IMR-90 (cell line): ENCODE measurements at regions not wholly inside any gene's neighbourhood (a gene's known extent, or its start where the extent isn't known, plus 50 kb on each side); places are given as distances from the start of the nearest gene placed in this dataset.

ENCODE experiments used
- ATAC-seq: fragments of 200-7000 bp; cut with Tn5 transposase; 2 replicates; pipeline ENCODE4 v1.9.1; 2020; ENCODE audit warnings: low read depth, mild to moderate bottlenecking, moderate library complexity
- BruUV-seq: library from RNA; stranded (reverse); fragments of 400-500 nt; replicated peaks from 2 replicates; lab custom pipeline; 2021; lab: Mats Ljungman, UMichigan
- CTCF ChIA-PET: fragments of 300-600 bp; formaldehyde crosslinking; extraction: SDS; loops from one replicate; lab custom pipeline; 2021; ENCODE audit warnings: antibody characterized with exemption; lab: Yijun Ruan, JAX
- POLR2A ChIA-PET: fragments of 300-600 bp; sonication (Branson Sonifier 250); formaldehyde crosslinking; loops from one replicate; lab custom pipeline; 2022; ENCODE audit warnings: antibody characterized with exemption; ENCODE audit not compliant: unreplicated experiment; lab: Charles Lee
- DNase-seq: peaks from one replicate; pipeline ENCODE4 v3.0.0; 2013
- H2AFZ ChIP-seq: replicated peaks from 2 replicates; pipeline ENCODE3; 2013; ENCODE audit warnings: low read length, mild to moderate bottlenecking; ENCODE audit not compliant: poor library complexity
- H2AK5ac ChIP-seq: 2 replicates; pipeline ENCODE4 v1.6.1; 2013; ENCODE audit warnings: low read depth, low read length, inconsistent platforms
- H2AK9ac ChIP-seq: replicated peaks from 2 replicates; pipeline ENCODE3; 2013; ENCODE audit warnings: mild to moderate bottlenecking, low read depth, low read length, moderate library complexity; ENCODE audit not compliant: poor library complexity
- H2BK120ac ChIP-seq: 2 replicates; pipeline ENCODE4 v1.6.1; 2013; ENCODE audit warnings: low read depth, low read length, inconsistent platforms
- H2BK15ac ChIP-seq: 3 replicates; pipeline ENCODE4 v1.6.1; 2013; ENCODE audit warnings: low read depth, low read length, inconsistent platforms
- H2BK20ac ChIP-seq: 2 replicates; pipeline ENCODE4 v1.6.1; 2013; ENCODE audit warnings: low read depth, mild to moderate bottlenecking, inconsistent platforms, low read length, moderate library complexity
- H2BK5ac ChIP-seq: 2 replicates; pipeline ENCODE4 v1.6.1; 2013; ENCODE audit warnings: mild to moderate bottlenecking, low read depth, low read length, inconsistent platforms; ENCODE audit not compliant: poor library complexity, severe bottlenecking
- H3K14ac ChIP-seq: replicated peaks from 2 replicates; pipeline ENCODE4 v1.6.1; 2013; ENCODE audit warnings: low read depth, low read length, inconsistent platforms
- H3K18ac ChIP-seq: 2 replicates; pipeline ENCODE4 v1.6.1; 2013; ENCODE audit warnings: low read depth, low read length, control low read depth
- H3K23ac ChIP-seq: 2 replicates; pipeline ENCODE4 v1.6.1; 2013; ENCODE audit warnings: low read depth, low read length, inconsistent platforms
- H3K27ac ChIP-seq: 2 replicates; pipeline ENCODE4 v1.5.1; 2013; ENCODE audit warnings: mild to moderate bottlenecking, control low read depth, low read length; ENCODE audit not compliant: insufficient read depth
- H3K27me3 ChIP-seq: 2 replicates; pipeline ENCODE4 v1.6.1; 2013; ENCODE audit warnings: low read length; ENCODE audit not compliant: control insufficient read depth, insufficient read depth
- H3K36me3 ChIP-seq: 2 replicates; pipeline ENCODE4 v1.6.1; 2013; ENCODE audit warnings: low read length, mixed read lengths; ENCODE audit not compliant: control insufficient read depth, insufficient read depth
- H3K4ac ChIP-seq: 2 replicates; pipeline ENCODE4 v1.6.1; 2013; ENCODE audit warnings: low read depth, low read length, inconsistent platforms
- H3K4me1 ChIP-seq: 2 replicates; pipeline ENCODE4 v1.6.1; 2013; ENCODE audit warnings: low read length, mixed read lengths; ENCODE audit not compliant: control insufficient read depth, insufficient read depth
- H3K4me2 ChIP-seq: 2 replicates; pipeline ENCODE4 v1.6.1; 2013; ENCODE audit warnings: low read depth, mild to moderate bottlenecking, control low read depth, low read length, moderate library complexity
- H3K4me3 ChIP-seq: 2 replicates; pipeline ENCODE4 v1.5.1; 2013; ENCODE audit warnings: low read depth, mild to moderate bottlenecking, control low read depth, low read length, moderate library complexity; ENCODE audit not compliant: insufficient read depth
- H3K56ac ChIP-seq: 2 replicates; pipeline ENCODE4 v1.6.1; 2013; ENCODE audit warnings: low read length, inconsistent platforms; ENCODE audit not compliant: insufficient read depth; ENCODE audit errors: extremely low read depth
- H3K79me1 ChIP-seq, 2 experiments: 2 replicates each; pipeline ENCODE4 v1.6.1; 2013; ENCODE audit warnings: low read length in 2 of 2, inconsistent platforms in 1 of 2, low read depth in 1 of 2
- H3K9ac ChIP-seq: 2 replicates; pipeline ENCODE4 v1.6.1; 2013; ENCODE audit warnings: low read depth, low read length, control low read depth
- H3K9me1 ChIP-seq: 2 replicates; pipeline ENCODE4 v1.6.1; 2013; ENCODE audit warnings: low read length, inconsistent platforms; ENCODE audit not compliant: insufficient read depth
- H3K9me3 ChIP-seq: 2 replicates; pipeline ENCODE4 v1.6.1; 2013; ENCODE audit warnings: low read length; ENCODE audit not compliant: control insufficient read depth, insufficient read depth
- H4K20me1 ChIP-seq: 2 replicates; pipeline ENCODE4 v1.6.1; 2013; ENCODE audit warnings: low read length, inconsistent platforms; ENCODE audit not compliant: insufficient read depth
- H4K5ac ChIP-seq: 2 replicates; pipeline ENCODE4 v1.6.1; 2013; ENCODE audit warnings: mild to moderate bottlenecking, low read depth, low read length, control low read depth
- H4K8ac ChIP-seq, 2 experiments: 2 replicates each; pipeline ENCODE4 v1.6.1; 2013; ENCODE audit warnings: low read depth in 2 of 2, low read length in 2 of 2, control low read depth in 1 of 2, inconsistent platforms in 1 of 2
- H4K91ac ChIP-seq: 2 replicates; pipeline ENCODE4 v1.6.1; 2013; ENCODE audit warnings: low read depth, low read length, inconsistent platforms; ENCODE audit not compliant: insufficient read depth
- FOS ChIP-seq: fragments of 150-350 bp; IDR thresholded peaks from 2 replicates; pipeline ENCODE4 v1.6.1; 2016; ENCODE audit warnings: low read depth, low read length
- MAFK ChIP-seq: IDR thresholded peaks from 2 replicates; pipeline ENCODE4 v1.6.1; 2012; ENCODE audit warnings: low read depth, low read length, improper control_type of control experiment
- MAZ ChIP-seq: IDR thresholded peaks from 2 replicates; pipeline ENCODE4 v1.6.1; 2012; ENCODE audit warnings: low read depth, mild to moderate bottlenecking, low read length, improper control_type of control experiment, moderate library complexity, borderline replicate concordance
- MXI1 ChIP-seq: IDR thresholded peaks from 2 replicates; pipeline ENCODE4 v1.6.1; 2012; ENCODE audit warnings: low read depth, mild to moderate bottlenecking, low read length, moderate library complexity, borderline replicate concordance
- SMC3 ChIP-seq: fragments of 150-350 bp; IDR thresholded peaks from 2 replicates; pipeline ENCODE4 v1.6.1; 2016; ENCODE audit warnings: low read depth, mild to moderate bottlenecking, antibody characterized with exemption, low read length, moderate library complexity
- WGBS, 2 experiments: methylation state at CpG; one replicate each; pipeline versions ENCODE4 v1.1.5 to v1.1.7; 2013; ENCODE audit warnings: missing lambda C conversion rate in 2 of 2; ENCODE audit not compliant: insufficient read length in 1 of 2; ENCODE audit errors: extremely low coverage in 2 of 2; 5-methylcytosine and 5-hydroxymethylcytosine counted together
- dilution Hi-C: fragments of 300-500 bp; cut with HindIII; formaldehyde crosslinking; loops from one replicate; pipeline ENCODE4 v1.14.3; 2018; ENCODE audit warnings: low sequenced_read_pairs; ENCODE audit not compliant: unreplicated experiment
- in situ Hi-C: fragments of 300-500 bp; cut with MboI; formaldehyde crosslinking; loops from 3 replicates; pipeline ENCODE4 v1.14.3; 2019; ENCODE audit warnings: low sequenced_read_pairs, inconsistent platforms, mixed read lengths
- intact Hi-C: fragments of 100-400 bp; cut with micrococcal nuclease; formaldehyde crosslinking; loops from 2 replicates; pipeline ENCODE4 v1.10.0; 2022

GRCh38 chr22:22098457-22099193, 116.0 kb upstream of the TOP3B start:
- no peak overlapping the region; the same call in 1 of the 2 replicates for H4K91ac ChIP-seq
- peaks cover 12% of the 10 kb centered on the region for H3K4me1 ChIP-seq
- no TSS peak for BruUV-seq
- no peaks in the 10 kb centered on the region for H3K79me1 ChIP-seq
- H4K20me1 ChIP-seq, result no peaks in the 10 kb centered on the region
- H4K5ac ChIP-seq, result no peak overlapping the region
- ChIA-PET POLR2A (no interaction called here), CTCF (no interaction called here)
- no peaks in the 10 kb centered on the region for H3K27me3 ChIP-seq
- H3K4ac ChIP-seq, result no peak overlapping the region
- H2BK120ac ChIP-seq, result peak overlapping the region; percentile 10; the same call in 1 of the 2 replicates
- no peak overlapping the region for H3K23ac ChIP-seq
- H3K9me1 ChIP-seq, result peaks cover 8% of the 10 kb centered on the region
- no peak for TF ChIP-seq MXI1
- no peak for TF ChIP-seq MAFK
- TF ChIP-seq FOS, result no peak
- TF ChIP-seq SMC3, result no peak
- no peak for TF ChIP-seq MAZ
- no peak overlapping the region for H2BK15ac ChIP-seq
- no peak overlapping the region for H3K4me2 ChIP-seq
- dilution Hi-C loops, result no loop called here
- in situ Hi-C loops, result no loop called here
- no peak overlapping the region for H3K9ac ChIP-seq
- H2AFZ ChIP-seq, result no peak overlapping the region
- H2BK5ac ChIP-seq, result no peak overlapping the region
- no peak for DNase-seq
- WGBS, 2 experiments, result no CpG with 5 or more reads among the region's 9 CpGs
- no peak overlapping the region for H3K56ac ChIP-seq
- no peak overlapping the region for H3K14ac ChIP-seq
- H4K8ac ChIP-seq, result no peak overlapping the region
- no peak overlapping the region for H2AK9ac ChIP-seq
- H2AK5ac ChIP-seq, result peak overlapping the region; percentile 19; the same call in 1 of the 2 replicates
- H3K36me3 ChIP-seq, result no peaks in the 10 kb centered on the region
- H2BK20ac ChIP-seq, result no peak overlapping the region; the same call in 1 of the 2 replicates
- no peak overlapping the region for H3K18ac ChIP-seq
- intact Hi-C loops, result no loop called here
- ATAC-seq, result no peak
- peaks cover 14% of the 10 kb centered on the region for H3K9me3 ChIP-seq
- H3K4me3 ChIP-seq, result no peak overlapping the region
- H3K27ac ChIP-seq, result no peak overlapping the region
